Hepatocyte (in vitro differentiated cells): ENCODE measurements at regions not wholly inside any gene's neighbourhood (a gene's known extent, or its start where the extent isn't known, plus 50 kb on each side); places are given as distances from the start of the nearest gene placed in this dataset.

Source experiments
- EZH2 ChIP-seq: fragments of 200-600 bp; sonication (generic); IDR thresholded peaks from 2 replicates; pipeline ENCODE4 v1.6.1; 2016; ENCODE audit warnings: antibody characterized with exemption, mild to moderate bottlenecking, borderline replicate concordance
- TF ChIP-seq, protein P1 (sequence below): fragments of 200-600 bp; sonication (generic); IDR thresholded peaks from 2 replicates; pipeline ENCODE4 v1.5.1; 2016; ENCODE audit warnings: antibody characterized with exemption, mild to moderate bottlenecking; ENCODE audit not compliant: poor library complexity

DNA sequence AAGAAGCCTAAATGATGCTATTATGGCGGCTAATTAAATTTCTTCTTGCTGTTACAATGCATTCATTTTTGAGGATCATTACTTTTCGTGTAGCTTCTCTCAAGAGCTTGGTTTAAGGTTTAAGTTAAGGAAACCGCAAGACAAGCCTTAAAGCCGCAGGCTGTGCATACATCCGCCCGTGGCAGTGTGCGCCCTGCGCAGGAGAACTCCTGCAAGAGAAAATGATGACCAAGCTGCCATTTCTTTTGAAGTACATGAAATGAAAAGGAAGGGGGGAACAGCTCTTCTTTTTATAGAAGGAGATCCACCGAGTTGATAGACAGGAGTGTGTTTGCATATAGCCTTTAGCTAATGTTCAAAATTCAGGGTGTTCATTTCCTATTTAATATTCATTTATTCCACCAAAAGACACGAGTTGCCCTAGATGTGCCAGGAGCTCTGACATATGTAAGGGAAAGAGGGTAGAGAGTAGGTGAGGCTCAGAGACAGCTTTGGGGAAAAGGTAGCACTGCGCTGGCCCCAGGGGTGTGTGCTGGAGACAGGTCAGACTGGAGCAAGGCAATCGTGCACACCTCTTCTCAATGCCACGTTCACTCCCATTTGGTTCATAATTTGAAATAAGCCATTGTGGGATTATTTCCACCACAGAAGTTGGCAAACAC lies 112.1 kb upstream of the LDB2 start:
- TF ChIP-seq, protein P1, sequence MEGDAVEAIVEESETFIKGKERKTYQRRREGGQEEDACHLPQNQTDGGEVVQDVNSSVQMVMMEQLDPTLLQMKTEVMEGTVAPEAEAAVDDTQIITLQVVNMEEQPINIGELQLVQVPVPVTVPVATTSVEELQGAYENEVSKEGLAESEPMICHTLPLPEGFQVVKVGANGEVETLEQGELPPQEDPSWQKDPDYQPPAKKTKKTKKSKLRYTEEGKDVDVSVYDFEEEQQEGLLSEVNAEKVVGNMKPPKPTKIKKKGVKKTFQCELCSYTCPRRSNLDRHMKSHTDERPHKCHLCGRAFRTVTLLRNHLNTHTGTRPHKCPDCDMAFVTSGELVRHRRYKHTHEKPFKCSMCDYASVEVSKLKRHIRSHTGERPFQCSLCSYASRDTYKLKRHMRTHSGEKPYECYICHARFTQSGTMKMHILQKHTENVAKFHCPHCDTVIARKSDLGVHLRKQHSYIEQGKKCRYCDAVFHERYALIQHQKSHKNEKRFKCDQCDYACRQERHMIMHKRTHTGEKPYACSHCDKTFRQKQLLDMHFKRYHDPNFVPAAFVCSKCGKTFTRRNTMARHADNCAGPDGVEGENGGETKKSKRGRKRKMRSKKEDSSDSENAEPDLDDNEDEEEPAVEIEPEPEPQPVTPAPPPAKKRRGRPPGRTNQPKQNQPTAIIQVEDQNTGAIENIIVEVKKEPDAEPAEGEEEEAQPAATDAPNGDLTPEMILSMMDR = no peak
- TF ChIP-seq EZH2 = no peak
